PC-9 (cell line): ENCODE measurements at regions not wholly inside any gene's neighbourhood (a gene's known extent, or its start where the extent isn't known, plus 50 kb on each side); places are given as distances from the start of the nearest gene placed in this dataset.

Experiments used
- BruUV-seq: library from RNA; stranded (reverse); fragments of 400-500 nt; replicated peaks from 2 replicates; lab custom pipeline; 2021; lab: Mats Ljungman, UMichigan
- CTCF ChIA-PET: fragments of 300-600 bp; sonication (Branson Sonifier 250); formaldehyde crosslinking; loops from one replicate; lab custom pipeline; 2022; ENCODE audit warnings: antibody characterized with exemption; lab: Charles Lee
- POLR2A ChIA-PET: fragments of 300-600 bp; sonication (Branson Sonifier 250); formaldehyde crosslinking; loops from one replicate; lab custom pipeline; 2022; ENCODE audit warnings: antibody characterized with exemption; ENCODE audit not compliant: unreplicated experiment; lab: Charles Lee
- DNase-seq, 2 experiments: peaks; one replicate each; pipeline versions ENCODE4 v3.0.0 to v3.0.0-alpha.2; 2015 to 2022; ENCODE audit warnings: mixed read lengths in 1 of 2
- H2AFZ ChIP-seq: fragments of 200-600 bp; sonication (generic); 2 replicates; pipeline ENCODE4 v1.8.1; 2017; ENCODE audit warnings: antibody characterized with exemption
- H3F3A ChIP-seq: fragments of 200-600 bp; sonication (generic); 2 replicates; pipeline ENCODE4 v1.8.1; 2017; ENCODE audit warnings: antibody characterized with exemption, mild to moderate bottlenecking, low read depth; ENCODE audit not compliant: insufficient read depth
- H3K27ac ChIP-seq: fragments of 200-600 bp; sonication (generic); 2 replicates; pipeline ENCODE4 v1.6.1; 2016; ENCODE audit warnings: mixed run types
- H3K27me3 ChIP-seq: fragments of 200-600 bp; sonication (generic); 2 replicates; pipeline ENCODE4 v1.6.1; 2016; ENCODE audit warnings: low read depth, mixed run types; ENCODE audit not compliant: insufficient read depth
- H3K36me3 ChIP-seq: fragments of 200-600 bp; sonication (generic); 2 replicates; pipeline ENCODE4 v1.6.1; 2016; ENCODE audit warnings: low read depth, mixed run types
- H3K4me1 ChIP-seq: fragments of 200-600 bp; sonication (generic); replicated peaks from 2 replicates; pipeline ENCODE4 v1.6.1; 2016; ENCODE audit warnings: mixed run types; ENCODE audit not compliant: insufficient read depth
- H3K4me2 ChIP-seq: fragments of 200-600 bp; sonication (generic); 2 replicates; pipeline ENCODE4 v1.6.1; 2017; ENCODE audit warnings: mixed run types
- H3K4me3 ChIP-seq: fragments of 200-600 bp; sonication (generic); 2 replicates; pipeline ENCODE4 v1.6.1; 2016; ENCODE audit warnings: mixed run types
- H3K79me2 ChIP-seq: fragments of 200-600 bp; sonication (generic); 2 replicates; pipeline ENCODE4 v1.6.1; 2017; ENCODE audit warnings: low read depth, mixed run types
- H3K9me2 ChIP-seq: fragments of 200-600 bp; sonication (generic); 2 replicates; pipeline ENCODE4 v1.8.1; 2017; ENCODE audit warnings: mild to moderate bottlenecking; ENCODE audit not compliant: insufficient read depth
- H3K9me3 ChIP-seq: fragments of 200-600 bp; sonication (generic); 2 replicates; pipeline ENCODE4 v1.8.1; 2016; ENCODE audit warnings: low read depth; ENCODE audit not compliant: insufficient read depth
- H4K20me1 ChIP-seq: fragments of 200-600 bp; sonication (generic); 2 replicates; pipeline ENCODE4 v1.8.1; 2017; ENCODE audit not compliant: insufficient read depth
- CTCF ChIP-seq: fragments of 200-600 bp; sonication (generic); conservative IDR thresholded peaks from 2 replicates; pipeline ENCODE4 v1.6.1; 2017; ENCODE audit warnings: mixed run types, antibody characterized with exemption, mild to moderate bottlenecking, moderate library complexity
- EZH2 ChIP-seq: fragments of 200-600 bp; sonication (generic); IDR thresholded peaks from 2 replicates; pipeline ENCODE4 v1.8.0; 2017; ENCODE audit warnings: antibody characterized with exemption, low read depth
- intact Hi-C: fragments of 100-400 bp; cut with micrococcal nuclease; formaldehyde crosslinking; loops from one replicate; pipeline ENCODE4 v1.10.0; 2022; ENCODE audit not compliant: unreplicated experiment

- no peak for TF ChIP-seq EZH2
- TF ChIP-seq CTCF = no peak
- Histone ChIP-seq H3K79me2 (no peaks in the 10 kb centered on the region), H3F3A (no peaks in the 10 kb centered on the region), H4K20me1 (no peaks in the 10 kb centered on the region), H2AFZ (no peak overlapping the region), H3K27ac (no peak overlapping the region), H3K36me3 (no peaks in the 10 kb centered on the region), H3K27me3 (no peaks in the 10 kb centered on the region), H3K4me2 (no peak overlapping the region), H3K4me3 (no peak overlapping the region), H3K4me1 (no peaks in the 10 kb centered on the region), H3K9me2 (no peaks in the 10 kb centered on the region), H3K9me3 (no peaks in the 10 kb centered on the region)
- POLR2A ChIA-PET = no interaction called here
- CTCF ChIA-PET = no interaction called here
- no peak for DNase-seq
- intact Hi-C loops = no loop called here
- no TSS peak for BruUV-seq
These were observed 364.8 kb downstream of the SOCS6 start for GRCh38 chr18:70653671-70654070.

GRCh38 chr18:70650878-70651277 lies 362.0 kb downstream of the SOCS6 start:
- BruUV-seq = no TSS peak
- TF ChIP-seq CTCF (no peak), EZH2 (no peak)
- Histone ChIP-seq H3K4me3 (no peak overlapping the region), H3K27ac (no peak overlapping the region), H3K9me3 (no peaks in the 10 kb centered on the region), H3K4me2 (no peak overlapping the region), H3K36me3 (no peaks in the 10 kb centered on the region), H3K9me2 (no peaks in the 10 kb centered on the region), H4K20me1 (no peaks in the 10 kb centered on the region), H3F3A (no peaks in the 10 kb centered on the region), H3K27me3 (no peaks in the 10 kb centered on the region), H3K4me1 (no peaks in the 10 kb centered on the region), H3K79me2 (no peaks in the 10 kb centered on the region), H2AFZ (no peak overlapping the region)
- DNase-seq = no peak
- POLR2A ChIA-PET = no interaction called here
- intact Hi-C loops = no loop called here
- CTCF ChIA-PET = no interaction called here

GRCh38 chr18:70649683-70650082 lies 360.8 kb downstream of the SOCS6 start:
- Histone ChIP-seq H3K79me2 (no peaks in the 10 kb centered on the region), H3K4me1 (no peaks in the 10 kb centered on the region), H3F3A (no peaks in the 10 kb centered on the region), H3K9me3 (no peaks in the 10 kb centered on the region), H3K27ac (no peak overlapping the region), H4K20me1 (no peaks in the 10 kb centered on the region), H3K9me2 (no peaks in the 10 kb centered on the region), H3K36me3 (no peaks in the 10 kb centered on the region), H2AFZ (no peak overlapping the region), H3K27me3 (no peaks in the 10 kb centered on the region), H3K4me2 (no peak overlapping the region), H3K4me3 (no peak overlapping the region)
- TF ChIP-seq CTCF (no peak), EZH2 (no peak)
- intact Hi-C loops = no loop called here
- ChIA-PET POLR2A (no interaction called here), CTCF (no interaction called here)
- BruUV-seq = no TSS peak
- no peak for DNase-seq
